HEK293 (cell line): ENCODE measurements at regions not wholly inside any gene's neighbourhood (a gene's known extent, or its start where the extent isn't known, plus 50 kb on each side); places are given as distances from the start of the nearest gene placed in this dataset.

ENCODE experiments used
- ZNF776 ChIP-seq: fragments of 450-650 bp; formaldehyde crosslinking; IDR thresholded peaks from 2 replicates; pipeline ENCODE4 v1.5.0; 2017; ENCODE audit warnings: missing biosample characterization, missing genetic modification characterization, borderline replicate concordance
- ZSCAN30 ChIP-seq: fragments of 450-650 bp; IDR thresholded peaks from 2 replicates; pipeline ENCODE4 v1.5.1; 2018; ENCODE audit warnings: missing biosample characterization, mild to moderate bottlenecking, missing genetic modification characterization, moderate library complexity
- TF ChIP-seq, protein P1 (sequence below): fragments of 450-650 bp; formaldehyde crosslinking; IDR thresholded peaks from 2 replicates; pipeline ENCODE4 v1.5.1; 2016; ENCODE audit warnings: missing biosample characterization, missing genetic modification characterization
- TF ChIP-seq, protein P2 (sequence below): fragments of 450-650 bp; formaldehyde crosslinking; IDR thresholded peaks from 2 replicates; pipeline ENCODE4 v1.5.1; 2016; ENCODE audit warnings: missing biosample characterization, missing genetic modification characterization
- TF ChIP-seq, protein P3 (sequence below): fragments of 450-650 bp; formaldehyde crosslinking; conservative IDR thresholded peaks from 2 replicates; pipeline ENCODE4 v1.5.1; 2016; ENCODE audit warnings: low read depth, missing biosample characterization, missing genetic modification characterization

DNA sequence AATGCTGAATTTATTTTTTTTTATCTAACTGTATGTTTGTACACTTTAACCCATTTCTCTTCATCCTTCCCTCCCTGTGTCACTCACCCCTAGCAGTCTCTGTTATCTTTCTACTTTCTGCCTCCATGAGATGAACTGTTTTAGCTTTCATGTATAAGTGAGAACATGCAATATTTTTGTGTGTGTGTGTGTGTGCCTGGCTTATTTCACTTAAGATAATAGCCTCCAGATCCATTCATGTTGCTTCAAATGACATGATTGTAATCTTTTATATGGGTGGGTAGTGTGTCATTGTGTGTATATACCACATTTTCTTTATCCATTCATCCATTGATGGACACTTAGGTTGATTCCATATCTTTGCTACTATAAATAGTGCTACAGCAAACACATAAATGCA is 1023.9 kb downstream of the TLE1 start:
- no peak for TF ChIP-seq ZSCAN30 (tag by site-specific recombination)
- no peak for TF ChIP-seq ZNF776 (tag by site-specific recombination)
- TF ChIP-seq, protein P1, sequence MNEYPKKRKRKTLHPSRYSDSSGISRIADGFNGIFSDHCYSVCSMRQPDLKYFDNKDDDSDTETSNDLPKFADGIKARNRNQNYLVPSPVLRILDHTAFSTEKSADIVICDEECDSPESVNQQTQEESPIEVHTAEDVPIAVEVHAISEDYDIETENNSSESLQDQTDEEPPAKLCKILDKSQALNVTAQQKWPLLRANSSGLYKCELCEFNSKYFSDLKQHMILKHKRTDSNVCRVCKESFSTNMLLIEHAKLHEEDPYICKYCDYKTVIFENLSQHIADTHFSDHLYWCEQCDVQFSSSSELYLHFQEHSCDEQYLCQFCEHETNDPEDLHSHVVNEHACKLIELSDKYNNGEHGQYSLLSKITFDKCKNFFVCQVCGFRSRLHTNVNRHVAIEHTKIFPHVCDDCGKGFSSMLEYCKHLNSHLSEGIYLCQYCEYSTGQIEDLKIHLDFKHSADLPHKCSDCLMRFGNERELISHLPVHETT (tag by site-specific recombination), result no peak
- TF ChIP-seq, protein P2, sequence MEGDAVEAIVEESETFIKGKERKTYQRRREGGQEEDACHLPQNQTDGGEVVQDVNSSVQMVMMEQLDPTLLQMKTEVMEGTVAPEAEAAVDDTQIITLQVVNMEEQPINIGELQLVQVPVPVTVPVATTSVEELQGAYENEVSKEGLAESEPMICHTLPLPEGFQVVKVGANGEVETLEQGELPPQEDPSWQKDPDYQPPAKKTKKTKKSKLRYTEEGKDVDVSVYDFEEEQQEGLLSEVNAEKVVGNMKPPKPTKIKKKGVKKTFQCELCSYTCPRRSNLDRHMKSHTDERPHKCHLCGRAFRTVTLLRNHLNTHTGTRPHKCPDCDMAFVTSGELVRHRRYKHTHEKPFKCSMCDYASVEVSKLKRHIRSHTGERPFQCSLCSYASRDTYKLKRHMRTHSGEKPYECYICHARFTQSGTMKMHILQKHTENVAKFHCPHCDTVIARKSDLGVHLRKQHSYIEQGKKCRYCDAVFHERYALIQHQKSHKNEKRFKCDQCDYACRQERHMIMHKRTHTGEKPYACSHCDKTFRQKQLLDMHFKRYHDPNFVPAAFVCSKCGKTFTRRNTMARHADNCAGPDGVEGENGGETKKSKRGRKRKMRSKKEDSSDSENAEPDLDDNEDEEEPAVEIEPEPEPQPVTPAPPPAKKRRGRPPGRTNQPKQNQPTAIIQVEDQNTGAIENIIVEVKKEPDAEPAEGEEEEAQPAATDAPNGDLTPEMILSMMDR (tag by site-specific recombination), result no peak
- TF ChIP-seq, protein P3, sequence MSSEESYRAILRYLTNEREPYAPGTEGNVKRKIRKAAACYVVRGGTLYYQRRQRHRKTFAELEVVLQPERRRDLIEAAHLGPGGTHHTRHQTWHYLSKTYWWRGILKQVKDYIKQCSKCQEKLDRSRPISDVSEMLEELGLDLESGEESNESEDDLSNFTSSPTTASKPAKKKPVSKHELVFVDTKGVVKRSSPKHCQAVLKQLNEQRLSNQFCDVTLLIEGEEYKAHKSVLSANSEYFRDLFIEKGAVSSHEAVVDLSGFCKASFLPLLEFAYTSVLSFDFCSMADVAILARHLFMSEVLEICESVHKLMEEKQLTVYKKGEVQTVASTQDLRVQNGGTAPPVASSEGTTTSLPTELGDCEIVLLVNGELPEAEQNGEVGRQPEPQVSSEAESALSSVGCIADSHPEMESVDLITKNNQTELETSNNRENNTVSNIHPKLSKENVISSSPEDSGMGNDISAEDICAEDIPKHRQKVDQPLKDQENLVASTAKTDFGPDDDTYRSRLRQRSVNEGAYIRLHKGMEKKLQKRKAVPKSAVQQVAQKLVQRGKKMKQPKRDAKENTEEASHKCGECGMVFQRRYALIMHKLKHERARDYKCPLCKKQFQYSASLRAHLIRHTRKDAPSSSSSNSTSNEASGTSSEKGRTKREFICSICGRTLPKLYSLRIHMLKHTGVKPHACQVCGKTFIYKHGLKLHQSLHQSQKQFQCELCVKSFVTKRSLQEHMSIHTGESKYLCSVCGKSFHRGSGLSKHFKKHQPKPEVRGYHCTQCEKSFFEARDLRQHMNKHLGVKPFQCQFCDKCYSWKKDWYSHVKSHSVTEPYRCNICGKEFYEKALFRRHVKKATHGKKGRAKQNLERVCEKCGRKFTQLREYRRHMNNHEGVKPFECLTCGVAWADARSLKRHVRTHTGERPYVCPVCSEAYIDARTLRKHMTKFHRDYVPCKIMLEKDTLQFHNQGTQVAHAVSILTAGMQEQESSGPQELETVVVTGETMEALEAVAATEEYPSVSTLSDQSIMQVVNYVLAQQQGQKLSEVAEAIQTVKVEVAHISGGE (tag by site-specific recombination), result no peak
